Activated naive CD4-positive, alpha-beta T cell treated with anti-CD3 and anti-CD28 coated beads, Interleukin-2, amount 50 U/mL, for 72 hours (primary cell): ENCODE measurements at regions not wholly inside any gene's neighbourhood (a gene's known extent, or its start where the extent isn't known, plus 50 kb on each side); places are given as distances from the start of the nearest gene placed in this dataset.

ENCODE experiments used
- ATAC-seq, 2 donors: fragments of 150-1000 bp; cut with Tn5 transposase; 2 replicates each; pipeline ENCODE4 v1.10.0; 2021; ENCODE audit warnings: mild to moderate bottlenecking in 2 of 2, moderate library complexity in 2 of 2
- DNase-seq, 2 donors: peaks; one replicate each; pipeline ENCODE4 v3.0.0; 2021 to 2022; ENCODE audit warnings: low spot score in 2 of 2
- H3K27ac Mint-ChIP-seq, 2 donors: one replicate each; pipeline ENCODE4 v1.8.0; 2022; ENCODE audit warnings: mild to moderate bottlenecking in 2 of 2, mixed read lengths in 2 of 2
- H3K36me3 Mint-ChIP-seq, 2 donors: one replicate each; pipeline ENCODE4 v1.8.0; 2022; ENCODE audit warnings: mixed read lengths in 2 of 2
- H3K9me3 Mint-ChIP-seq, 2 donors: one replicate each; pipeline ENCODE4 v1.8.0; 2022; ENCODE audit warnings: mixed read lengths in 2 of 2

- Mint-ChIP-seq H3K9me3 (peaks cover 5% of the 10 kb centered on the region in 2 donors), H3K36me3 (no peaks in the 10 kb centered on the region), H3K27ac (no peak overlapping the region)
- no peak for ATAC-seq
- no peak for DNase-seq
These were observed 459.9 kb downstream of the TBC1D32 start for GRCh38 chr6:120874422-120874821.

- DNase-seq (no peak), ATAC-seq (no peak)
- H3K36me3 Mint-ChIP-seq, result no peaks in the 10 kb centered on the region
These were observed 461.0 kb downstream of the TBC1D32 start for GRCh38 chr6:120873125-120873865.

GRCh38 chr6:120872262-120872578 lies 462.1 kb downstream of the TBC1D32 start:
- DNase-seq, result no peak
- no peak for ATAC-seq
- Mint-ChIP-seq H3K36me3 (no peaks in the 10 kb centered on the region), H3K9me3 (no peaks in the 10 kb centered on the region), H3K27ac (no peak overlapping the region)

More at GRCh38 chr6:120873125-120873865, 461.0 kb downstream of the TBC1D32 start:
- no peak overlapping the region for H3K27ac Mint-ChIP-seq
- H3K9me3 Mint-ChIP-seq, result peaks cover 5% of the 10 kb centered on the region in 2 donors

- no peak for DNase-seq
- no peak for ATAC-seq
- Mint-ChIP-seq H3K9me3 (peaks cover 0 to 3% of the 10 kb centered on the region in 2 donors), H3K27ac (no peak overlapping the region), H3K36me3 (no peaks in the 10 kb centered on the region)
These were observed 462.6 kb downstream of the TBC1D32 start for GRCh38 chr6:120871416-120872261.

GRCh38 chr6:120869397-120869796 lies 464.9 kb downstream of the TBC1D32 start:
- no peaks in the 10 kb centered on the region for H3K36me3 Mint-ChIP-seq
- ATAC-seq, result no peak

GRCh38 chr6:120857422-120857821 lies 476.9 kb downstream of the TBC1D32 start:
- H3K36me3 Mint-ChIP-seq, result no peaks in the 10 kb centered on the region
- H3K9me3 Mint-ChIP-seq, result peaks cover 0 to 14% of the 10 kb centered on the region in 2 donors
- no peak overlapping the region for H3K27ac Mint-ChIP-seq
- ATAC-seq (no peak), DNase-seq (no peak)

More at GRCh38 chr6:120869397-120869796, 464.9 kb downstream of the TBC1D32 start:
- no peak overlapping the region for H3K27ac Mint-ChIP-seq
- peaks cover 0 to 4% of the 10 kb centered on the region in 2 donors for H3K9me3 Mint-ChIP-seq
- DNase-seq, result no peak

- Mint-ChIP-seq H3K27ac (no peak overlapping the region), H3K36me3 (no peaks in the 10 kb centered on the region), H3K9me3 (peaks cover 0 to 7% of the 10 kb centered on the region in 2 donors)
- DNase-seq (no peak), ATAC-seq (no peak)
These were observed 479.7 kb downstream of the TBC1D32 start for GRCh38 chr6:120854583-120854982.

- DNase-seq (no peak), ATAC-seq (no peak)
- Mint-ChIP-seq H3K36me3 (no peaks in the 10 kb centered on the region), H3K27ac (peak overlapping the region in 1 of 2 donors; percentile 60), H3K9me3 (peaks cover 0 to 5% of the 10 kb centered on the region in 2 donors)
These were observed 480.8 kb downstream of the TBC1D32 start for GRCh38 chr6:120853489-120853888.

- Mint-ChIP-seq H3K27ac (no peak overlapping the region), H3K36me3 (no peaks in the 10 kb centered on the region), H3K9me3 (no peaks in the 10 kb centered on the region)
- ATAC-seq, result no peak
- no peak for DNase-seq
These were observed 481.9 kb downstream of the TBC1D32 start for GRCh38 chr6:120852293-120852849.

- DNase-seq, result no peak
- Mint-ChIP-seq H3K27ac (no peak overlapping the region), H3K36me3 (no peaks in the 10 kb centered on the region), H3K9me3 (no peaks in the 10 kb centered on the region)
- no peak for ATAC-seq
These were observed 508.0 kb downstream of the TBC1D32 start for GRCh38 chr6:120826253-120826652.

GRCh38 chr6:120816794-120817193 lies 517.5 kb downstream of the TBC1D32 start:
- no peak overlapping the region for H3K27ac Mint-ChIP-seq
- no peak for ATAC-seq
- H3K9me3 Mint-ChIP-seq, result peaks cover 12 to 17% of the 10 kb centered on the region in 2 donors
- no peak for DNase-seq
- peaks cover 0 to 6% of the 10 kb centered on the region in 2 donors for H3K36me3 Mint-ChIP-seq

GRCh38 chr6:120805276-120805675 lies 529.0 kb downstream of the TBC1D32 start:
- ATAC-seq, result no peak
- no peak overlapping the region for H3K27ac Mint-ChIP-seq
- H3K36me3 Mint-ChIP-seq, result no peaks in the 10 kb centered on the region
- peaks cover 0 to 11% of the 10 kb centered on the region in 2 donors for H3K9me3 Mint-ChIP-seq
- DNase-seq, result no peak

- Mint-ChIP-seq H3K9me3 (peaks cover 0 to 11% of the 10 kb centered on the region in 2 donors), H3K27ac (no peak overlapping the region)
- no peak for ATAC-seq
These were observed 529.7 kb downstream of the TBC1D32 start for GRCh38 chr6:120804612-120805011.

GRCh38 chr6:120786682-120787081 lies 547.6 kb downstream of the TBC1D32 start:
- no peak for DNase-seq
- no peaks in the 10 kb centered on the region for H3K9me3 Mint-ChIP-seq
- H3K27ac Mint-ChIP-seq, result no peak overlapping the region
- no peak for ATAC-seq
- no peaks in the 10 kb centered on the region for H3K36me3 Mint-ChIP-seq

More at GRCh38 chr6:120804612-120805011, 529.7 kb downstream of the TBC1D32 start:
- no peaks in the 10 kb centered on the region for H3K36me3 Mint-ChIP-seq
- DNase-seq, result no peak

- no peaks in the 10 kb centered on the region for H3K36me3 Mint-ChIP-seq
- ATAC-seq (no peak), DNase-seq (no peak)
- H3K27ac Mint-ChIP-seq, result no peak overlapping the region
- no peaks in the 10 kb centered on the region for H3K9me3 Mint-ChIP-seq
These were observed 548.0 kb downstream of the TBC1D32 start for GRCh38 chr6:120786256-120786655.

GRCh38 chr6:120785459-120786086 lies 548.7 kb downstream of the TBC1D32 start:
- ATAC-seq (no peak), DNase-seq (no peak)
- Mint-ChIP-seq H3K9me3 (no peaks in the 10 kb centered on the region), H3K27ac (no peak overlapping the region), H3K36me3 (no peaks in the 10 kb centered on the region)

GRCh38 chr6:120779441-120779840 lies 554.8 kb downstream of the TBC1D32 start:
- Mint-ChIP-seq H3K9me3 (no peaks in the 10 kb centered on the region), H3K27ac (no peak overlapping the region), H3K36me3 (no peaks in the 10 kb centered on the region)
- ATAC-seq, result no peak
- DNase-seq, result no peak
